ENCODE measurements at regions not wholly inside any gene's neighbourhood (a gene's known extent, or its start where the extent isn't known, plus 50 kb on each side); places are given as distances from the start of the nearest gene placed in this dataset.

DNA sequence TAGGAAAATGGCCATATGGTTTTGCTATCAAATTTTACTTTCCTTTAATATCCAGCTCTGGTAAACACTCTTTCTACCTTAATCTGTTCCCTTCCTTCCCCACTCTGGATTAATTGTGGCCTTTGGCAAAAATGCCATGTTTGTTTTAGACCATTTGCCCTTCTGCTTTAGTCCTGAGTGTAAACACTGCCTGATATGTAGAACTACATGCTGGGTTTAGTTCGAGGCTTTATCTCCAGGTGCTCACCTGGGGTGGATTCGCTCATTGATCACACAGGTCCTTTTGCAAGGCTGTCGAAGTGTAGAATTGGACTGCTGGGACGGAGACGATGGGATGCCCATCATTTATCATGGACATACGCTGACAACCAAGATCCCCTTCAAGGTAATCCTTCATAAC, 94.1 kb downstream of the NOC3L start:
- TF ChIP-seq, protein P1, sequence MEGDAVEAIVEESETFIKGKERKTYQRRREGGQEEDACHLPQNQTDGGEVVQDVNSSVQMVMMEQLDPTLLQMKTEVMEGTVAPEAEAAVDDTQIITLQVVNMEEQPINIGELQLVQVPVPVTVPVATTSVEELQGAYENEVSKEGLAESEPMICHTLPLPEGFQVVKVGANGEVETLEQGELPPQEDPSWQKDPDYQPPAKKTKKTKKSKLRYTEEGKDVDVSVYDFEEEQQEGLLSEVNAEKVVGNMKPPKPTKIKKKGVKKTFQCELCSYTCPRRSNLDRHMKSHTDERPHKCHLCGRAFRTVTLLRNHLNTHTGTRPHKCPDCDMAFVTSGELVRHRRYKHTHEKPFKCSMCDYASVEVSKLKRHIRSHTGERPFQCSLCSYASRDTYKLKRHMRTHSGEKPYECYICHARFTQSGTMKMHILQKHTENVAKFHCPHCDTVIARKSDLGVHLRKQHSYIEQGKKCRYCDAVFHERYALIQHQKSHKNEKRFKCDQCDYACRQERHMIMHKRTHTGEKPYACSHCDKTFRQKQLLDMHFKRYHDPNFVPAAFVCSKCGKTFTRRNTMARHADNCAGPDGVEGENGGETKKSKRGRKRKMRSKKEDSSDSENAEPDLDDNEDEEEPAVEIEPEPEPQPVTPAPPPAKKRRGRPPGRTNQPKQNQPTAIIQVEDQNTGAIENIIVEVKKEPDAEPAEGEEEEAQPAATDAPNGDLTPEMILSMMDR (conservative IDR thresholded peaks at IDR 0.05; ENCODE audit: control insufficient read depth, insufficient read depth, low read depth, low read length): no peak
- DNase-seq (ENCODE audit: low read depth): no peak
- H3K4me3 ChIP-seq (ENCODE audit: control insufficient read depth, low read depth, low read length): no peak overlapping the region

DNA sequence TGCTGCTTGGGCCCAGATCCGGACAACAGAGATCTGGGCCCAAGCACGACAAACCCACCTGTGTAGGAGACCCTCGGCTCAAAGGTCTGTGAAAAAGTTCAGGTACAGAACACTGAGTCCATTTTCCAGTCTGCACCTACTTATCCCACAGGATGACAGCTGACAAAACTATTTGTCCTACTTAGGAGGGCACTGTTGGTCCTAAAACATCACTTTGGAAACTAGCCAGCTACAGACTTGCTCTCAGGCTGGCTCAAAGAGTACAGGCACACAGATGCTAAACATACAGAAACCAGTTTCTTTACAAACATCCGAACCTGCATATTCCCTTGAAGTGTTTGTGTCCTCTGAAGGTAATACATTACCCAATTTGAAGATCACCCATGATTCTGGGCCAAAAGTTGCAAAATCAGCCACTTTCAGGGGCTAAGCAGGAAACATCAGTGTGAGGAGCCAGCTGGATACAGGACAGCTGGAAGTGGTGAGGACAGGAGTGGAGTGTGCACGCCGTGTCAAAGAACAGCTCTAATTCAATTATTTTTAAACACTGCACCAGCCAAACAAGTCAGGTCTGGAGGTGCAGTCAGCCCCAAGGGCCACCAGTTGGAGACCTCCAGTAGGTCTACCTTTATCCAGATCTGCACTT, 88.5 kb downstream of the NOC3L start:
- DNase-seq (ENCODE audit: low read depth): peak; percentile 30
- no peak overlapping the region for H3K4me3 ChIP-seq (ENCODE audit: control insufficient read depth, low read depth, low read length)
- TF ChIP-seq, protein P1 (conservative IDR thresholded peaks at IDR 0.05; ENCODE audit: control insufficient read depth, insufficient read depth, low read depth, low read length): no peak

DNA sequence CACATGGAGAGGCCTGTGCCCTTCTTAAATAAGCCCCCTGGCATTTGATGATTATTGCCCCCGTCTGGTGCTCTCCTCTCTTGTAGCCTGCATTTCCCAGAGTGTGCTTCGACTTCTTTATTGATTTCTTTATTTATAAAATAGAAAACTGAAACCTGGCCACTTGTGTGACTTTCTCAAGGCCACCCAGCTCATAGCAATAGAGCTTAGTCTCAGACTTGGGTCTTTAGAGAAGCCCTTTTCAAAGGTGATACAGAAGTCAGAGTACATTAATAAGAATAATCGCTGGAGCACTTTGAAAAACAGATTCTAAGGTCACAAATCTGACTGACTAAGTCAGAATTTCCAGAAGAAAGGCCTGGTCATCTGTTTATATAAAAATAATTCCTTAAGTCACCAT, 86.6 kb downstream of the NOC3L start:
- TF ChIP-seq, protein P1 (conservative IDR thresholded peaks at IDR 0.05; ENCODE audit: control insufficient read depth, insufficient read depth, low read depth, low read length): no peak
- H3K4me3 ChIP-seq (ENCODE audit: control insufficient read depth, low read depth, low read length): no peak overlapping the region
- DNase-seq (ENCODE audit: low read depth): no peak

DNA sequence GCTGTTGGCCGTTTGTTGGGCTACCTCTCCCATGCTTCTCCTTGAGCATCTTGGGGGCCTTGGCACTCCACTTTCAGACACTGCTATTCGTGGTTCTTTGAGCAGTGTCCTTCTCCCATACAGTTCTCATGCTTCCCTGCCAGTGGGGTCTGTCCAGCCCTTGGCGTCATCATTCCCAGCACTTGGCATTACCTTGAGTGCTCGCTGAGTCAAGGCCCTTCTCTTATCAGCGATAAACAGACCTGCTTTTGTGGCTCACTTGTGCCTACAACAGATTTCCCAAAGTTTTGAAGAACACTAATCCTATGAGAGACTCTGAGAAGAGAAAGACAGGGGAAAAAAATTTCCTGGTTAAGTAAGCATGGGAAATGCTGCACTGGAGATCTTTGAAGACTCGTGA, 85.3 kb downstream of the NOC3L start:
- TF ChIP-seq, protein P1 (conservative IDR thresholded peaks at IDR 0.05; ENCODE audit: control insufficient read depth, insufficient read depth, low read depth, low read length): no peak

DNA sequence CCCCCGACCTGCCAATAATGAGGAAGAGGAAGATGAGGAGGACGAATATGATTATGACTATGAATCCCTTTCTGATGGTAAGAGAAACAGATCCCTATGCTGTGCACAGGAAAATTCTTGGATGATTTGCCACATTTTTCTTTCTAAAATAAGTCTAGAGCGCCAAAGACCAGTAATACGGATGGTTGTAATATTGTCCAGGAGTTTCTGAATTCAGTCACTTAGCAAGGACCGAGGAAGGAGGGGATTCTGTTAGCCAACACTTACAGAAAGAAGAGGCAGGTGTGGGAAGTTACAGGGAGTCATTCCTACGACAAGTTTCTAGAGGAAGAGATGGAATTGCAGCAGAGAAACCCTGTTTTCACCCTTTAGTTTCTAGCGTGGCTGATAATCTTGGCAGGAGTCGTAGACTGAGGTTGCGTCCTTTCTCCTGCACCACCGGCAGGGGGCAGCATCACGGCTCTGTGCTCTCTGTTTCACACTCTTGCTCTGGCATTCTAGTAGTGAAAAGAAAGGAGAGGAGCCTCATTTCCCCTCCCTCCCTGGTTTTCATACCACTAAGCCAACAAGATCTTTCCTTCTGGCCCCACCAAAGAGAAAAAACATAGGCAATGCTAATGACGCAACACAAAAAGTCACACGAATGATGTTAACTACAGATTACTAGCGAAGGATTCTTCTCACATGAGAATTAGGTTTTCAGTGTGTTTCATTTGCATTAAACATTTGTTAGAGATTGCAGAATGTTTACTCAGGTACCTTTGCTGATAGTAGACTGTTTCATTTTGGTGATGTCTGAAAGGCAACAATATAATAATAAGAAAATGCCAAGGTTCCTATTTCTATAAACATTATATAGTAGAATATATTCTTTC, 82.7 kb downstream of the NOC3L start:
- no peak overlapping the region for H3K4me3 ChIP-seq (ENCODE audit: control insufficient read depth, low read depth, low read length)
- TF ChIP-seq, protein P1 (conservative IDR thresholded peaks at IDR 0.05; ENCODE audit: control insufficient read depth, insufficient read depth, low read depth, low read length): peak; percentile 94

More for the DNA sequence above, 85.3 kb downstream of the NOC3L start:
- H3K4me3 ChIP-seq (ENCODE audit: control insufficient read depth, low read depth, low read length): no peak overlapping the region
- no peak for DNase-seq (ENCODE audit: low read depth)

DNA sequence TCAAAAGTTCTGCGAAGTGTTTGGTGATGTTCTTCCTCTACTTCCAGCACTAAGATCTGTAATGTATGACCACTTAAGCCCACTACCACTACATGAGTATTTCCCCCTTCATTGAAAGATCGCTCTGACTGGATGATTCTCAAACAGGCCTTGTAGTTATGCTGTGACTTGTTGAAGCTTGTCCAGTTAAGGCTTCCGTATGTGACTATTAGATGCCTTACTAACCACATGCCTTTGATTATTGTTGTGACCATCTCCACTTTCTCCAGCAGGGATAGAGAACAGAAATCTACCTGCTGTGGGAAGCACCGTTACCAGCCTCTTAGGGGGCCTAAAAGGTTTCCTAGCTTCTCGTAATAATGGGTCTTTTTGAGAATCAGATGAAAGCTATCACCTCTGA, 81.1 kb downstream of the NOC3L start:
- no peak for DNase-seq (ENCODE audit: low read depth)
- H3K4me3 ChIP-seq (ENCODE audit: control insufficient read depth, low read depth, low read length): no peak overlapping the region
- TF ChIP-seq, protein P1 (conservative IDR thresholded peaks at IDR 0.05; ENCODE audit: control insufficient read depth, insufficient read depth, low read depth, low read length): no peak

More for the DNA sequence above, 82.7 kb downstream of the NOC3L start:
- DNase-seq (ENCODE audit: low read depth): peak; percentile 50
